Neural cell (in vitro differentiated cells): ENCODE measurements at regions not wholly inside any gene's neighbourhood (a gene's known extent, or its start where the extent isn't known, plus 50 kb on each side); places are given as distances from the start of the nearest gene placed in this dataset.
"Not testable (repeated sequence)": the region's sequence is repeated elsewhere in the genome, so short reads cannot be mapped to it uniquely, and the experiment has no call there.

Experiments used
- H2AFZ ChIP-seq: fragments of 200-600, 300-800 bp; sonication (generic), shearing (Covaris generic); 2 replicates; pipeline ENCODE4 v1.6.0; 2014; ENCODE audit warnings: low read depth, mild to moderate bottlenecking, antibody characterized with exemption, low read length, moderate library complexity
- H3F3A ChIP-seq: fragments of 200-600 bp; shearing (Covaris generic); 2 replicates; pipeline ENCODE4 v1.6.1; 2016; ENCODE audit warnings: mild to moderate bottlenecking, moderate library complexity, mixed read lengths, antibody characterized with exemption, low read length; ENCODE audit not compliant: insufficient read depth, poor library complexity, severe bottlenecking
- H3K27ac ChIP-seq: fragments of 200-600, 300-800 bp; sonication (generic), shearing (Covaris generic); 2 replicates; pipeline ENCODE4 v1.5.1; 2014; ENCODE audit warnings: mild to moderate bottlenecking, low read length, moderate library complexity
- H3K27me3 ChIP-seq: fragments of 300-800, 200-600 bp; sonication (generic), shearing (Covaris generic); 2 replicates; pipeline ENCODE4 v1.6.0; 2014; ENCODE audit warnings: mild to moderate bottlenecking, low read depth, low read length, moderate library complexity; ENCODE audit not compliant: insufficient read depth
- H3K36me3 ChIP-seq: fragments of 300-800, 200-600 bp; sonication (generic), shearing (Covaris generic); 2 replicates; pipeline ENCODE4 v1.5.1; 2014; ENCODE audit warnings: mild to moderate bottlenecking, antibody characterized with exemption, low read length, moderate library complexity; ENCODE audit not compliant: insufficient read depth
- H3K4me2 ChIP-seq: fragments of 300-800, 200-600 bp; sonication (generic), shearing (Covaris generic); 2 replicates; pipeline ENCODE4 v1.6.0; 2014; ENCODE audit warnings: mild to moderate bottlenecking, low read length
- H3K4me3 ChIP-seq: fragments of 300-800, 200-600 bp; sonication (generic), shearing (Covaris generic); 2 replicates; pipeline ENCODE4 v1.5.1; 2014; ENCODE audit warnings: mild to moderate bottlenecking, low read length, moderate library complexity
- H3K79me2 ChIP-seq: fragments of 200-600 bp; shearing (Covaris generic); replicated peaks from 2 replicates; pipeline ENCODE4 v1.6.0; 2014; ENCODE audit warnings: mild to moderate bottlenecking, low read length, moderate library complexity; ENCODE audit not compliant: insufficient read depth
- H3K9ac ChIP-seq: fragments of 300-800, 200-600 bp; sonication (generic), shearing (Covaris generic); 2 replicates; pipeline ENCODE4 v1.6.1; 2016; ENCODE audit warnings: mild to moderate bottlenecking, low read length, mixed read lengths
- H3K9me2 ChIP-seq: fragments of 200-600 bp; shearing (Covaris generic); 2 replicates; pipeline ENCODE4 v1.6.1; 2016; ENCODE audit warnings: mild to moderate bottlenecking, low read length, mixed read lengths; ENCODE audit not compliant: insufficient read depth
- H3K9me3 ChIP-seq: fragments of 200-600, 300-800 bp; sonication (generic), shearing (Covaris generic); 2 replicates; pipeline ENCODE4 v1.6.1; 2016; ENCODE audit warnings: mild to moderate bottlenecking, mixed run types, low read length, moderate library complexity, mixed read lengths
- H4K20me1 ChIP-seq: fragments of 200-600 bp; shearing (Covaris generic); 2 replicates; pipeline ENCODE4 v1.6.1; 2016; ENCODE audit warnings: mild to moderate bottlenecking, mixed run types; ENCODE audit not compliant: insufficient read depth
- CTCF ChIP-seq: fragments of 450-650 bp; IDR thresholded peaks from 2 replicates; pipeline ENCODE4 v1.5.1; 2014; ENCODE audit warnings: antibody characterized with exemption, mild to moderate bottlenecking, moderate library complexity; ENCODE audit not compliant: poor library complexity, severe bottlenecking
- EP300 ChIP-seq: fragments of 450-650 bp; conservative IDR thresholded peaks from 2 replicates; pipeline ENCODE4 v1.6.1; 2014; ENCODE audit warnings: antibody characterized with exemption, mild to moderate bottlenecking, moderate library complexity; ENCODE audit not compliant: poor library complexity, severe bottlenecking
- EZH2 ChIP-seq: fragments of 200-600, 300-800 bp; shearing (Covaris generic), sonication (generic); IDR thresholded peaks from 2 replicates; pipeline ENCODE4 v1.6.1; 2014; ENCODE audit warnings: antibody characterized with exemption, low read length, borderline replicate concordance, mild to moderate bottlenecking; ENCODE audit not compliant: insufficient read depth, poor library complexity, severe bottlenecking
- MXI1 ChIP-seq: fragments of 450-650 bp; conservative IDR thresholded peaks from 2 replicates; pipeline ENCODE4 v1.6.1; 2014; ENCODE audit warnings: antibody characterized with exemption, mild to moderate bottlenecking; ENCODE audit not compliant: poor library complexity, severe bottlenecking
- POLR2AphosphoS5 ChIP-seq: IDR thresholded peaks from 2 replicates; pipeline ENCODE4 v1.6.1; 2012
- RAD21 ChIP-seq: fragments of 450-650 bp; conservative IDR thresholded peaks from 2 replicates; pipeline ENCODE4 v1.6.1; 2014; ENCODE audit warnings: antibody characterized with exemption, mild to moderate bottlenecking, moderate library complexity
- REST ChIP-seq: IDR thresholded peaks from 2 replicates; pipeline ENCODE4 v1.6.1; 2012; ENCODE audit warnings: borderline replicate concordance
- SMC3 ChIP-seq: fragments of 450-650 bp; conservative IDR thresholded peaks from 2 replicates; pipeline ENCODE4 v1.6.1; 2014; ENCODE audit warnings: antibody characterized with exemption, mild to moderate bottlenecking, moderate library complexity; ENCODE audit not compliant: poor library complexity
- TAF1 ChIP-seq: IDR thresholded peaks from 2 replicates; pipeline ENCODE4 v1.6.1; 2012; ENCODE audit warnings: low read depth

- Histone ChIP-seq H3K9me2 (no peaks in the 10 kb centered on the region), H3K27ac (no peak overlapping the region), H3K4me2 (no peak overlapping the region), H4K20me1 (no peaks in the 10 kb centered on the region), H3K36me3 (no peaks in the 10 kb centered on the region), H2AFZ (no peak overlapping the region), H3K9ac (no peak overlapping the region), H3K9me3 (peaks cover 3% of the 10 kb centered on the region), H3F3A (no peaks in the 10 kb centered on the region), H3K79me2 (no peaks in the 10 kb centered on the region), H3K4me3 (no peak overlapping the region), H3K27me3 (no peaks in the 10 kb centered on the region)
- TF ChIP-seq EZH2 (no peak), SMC3 (no peak)
Observed at GRCh38 chr13:90654970-90655369, 692.5 kb upstream of the MIR17HG start.

GRCh38 chr13:90664200-90664599 is 683.3 kb upstream of the MIR17HG start:
- not testable (repeated sequence) for H4K20me1 ChIP-seq

GRCh38 chr13:90673746-90674145 is 673.7 kb upstream of the MIR17HG start:
- H3K4me2 ChIP-seq = no peak overlapping the region
- TF ChIP-seq TAF1 = no peak
- TF ChIP-seq SMC3 = no peak
- no peak for TF ChIP-seq MXI1
- TF ChIP-seq REST = no peak
- no peak for TF ChIP-seq RAD21
- no peak for TF ChIP-seq POLR2AphosphoS5
- TF ChIP-seq EP300 = no peak
- no peak for TF ChIP-seq CTCF
- no peak for TF ChIP-seq EZH2
- H3F3A ChIP-seq = no peaks in the 10 kb centered on the region
- H3K9me3 ChIP-seq = no peaks in the 10 kb centered on the region
- no peaks in the 10 kb centered on the region for H3K9me2 ChIP-seq
- no peak overlapping the region for H3K9ac ChIP-seq
- H3K27ac ChIP-seq = no peak overlapping the region
- H4K20me1 ChIP-seq = no peaks in the 10 kb centered on the region
- H3K4me3 ChIP-seq = no peak overlapping the region
- H3K27me3 ChIP-seq = no peaks in the 10 kb centered on the region
- H3K36me3 ChIP-seq = no peaks in the 10 kb centered on the region
- H2AFZ ChIP-seq = no peak overlapping the region
- H3K79me2 ChIP-seq = no peaks in the 10 kb centered on the region

More at GRCh38 chr13:90664200-90664599, 683.3 kb upstream of the MIR17HG start:
- H3K79me2 ChIP-seq, H3K36me3 ChIP-seq, H3K9me2 ChIP-seq, H3K27me3 ChIP-seq, H3K27ac ChIP-seq, H3K9me3 ChIP-seq, H3K9ac ChIP-seq, H3K4me2 ChIP-seq, H3F3A ChIP-seq, H3K4me3 ChIP-seq, H2AFZ ChIP-seq: not testable (repeated sequence)
